ENCODE measurements at regions not wholly inside any gene's neighbourhood (a gene's known extent, or its start where the extent isn't known, plus 50 kb on each side); places are given as distances from the start of the nearest gene placed in this dataset.

GRCh38 chr5:173733021-173733420 is 116.6 kb upstream of the BOD1 start:
- Histone ChIP-seq H3K36me3 (ENCODE audit: control insufficient read depth, insufficient read depth, low read length) (no peaks in the 10 kb centered on the region), H3K4me3 (ENCODE audit: low read depth, low read length) (no peak overlapping the region), H3K27me3 (ENCODE audit: control insufficient read depth, insufficient read depth, low read length) (no peaks in the 10 kb centered on the region)
- TF ChIP-seq CTCF (IDR thresholded peaks at IDR 0.05; ENCODE audit: insufficient read depth, low read length, poor library complexity, severe bottlenecking), result no peak
- DNase-seq (ENCODE audit: low read depth), result no peak

- no peak for TF ChIP-seq CTCF (IDR thresholded peaks at IDR 0.05; ENCODE audit: insufficient read depth, low read length, poor library complexity, severe bottlenecking)
Measured at GRCh38 chr5:173733425-173733824, 117.0 kb upstream of the BOD1 start.

GRCh38 chr5:173733831-173734501 is 117.5 kb upstream of the BOD1 start:
- no peak for TF ChIP-seq CTCF (IDR thresholded peaks at IDR 0.05; ENCODE audit: insufficient read depth, low read length, poor library complexity, severe bottlenecking)
- no peak overlapping the region for H3K4me3 ChIP-seq (ENCODE audit: low read depth, low read length)
- no peak for DNase-seq (ENCODE audit: low read depth)
- H3K27me3 ChIP-seq (ENCODE audit: control insufficient read depth, insufficient read depth, low read length), result no peaks in the 10 kb centered on the region
- H3K36me3 ChIP-seq (ENCODE audit: control insufficient read depth, insufficient read depth, low read length), result no peaks in the 10 kb centered on the region

More at GRCh38 chr5:173733425-173733824, 117.0 kb upstream of the BOD1 start:
- Histone ChIP-seq H3K4me3 (ENCODE audit: low read depth, low read length) (no peak overlapping the region), H3K36me3 (ENCODE audit: control insufficient read depth, insufficient read depth, low read length) (no peaks in the 10 kb centered on the region), H3K27me3 (ENCODE audit: control insufficient read depth, insufficient read depth, low read length) (no peaks in the 10 kb centered on the region)
- no peak for DNase-seq (ENCODE audit: low read depth)

GRCh38 chr5:173734716-173735115 is 118.3 kb upstream of the BOD1 start:
- no peak for DNase-seq (ENCODE audit: low read depth)
- Histone ChIP-seq H3K36me3 (ENCODE audit: control insufficient read depth, insufficient read depth, low read length) (no peaks in the 10 kb centered on the region), H3K27me3 (ENCODE audit: control insufficient read depth, insufficient read depth, low read length) (no peaks in the 10 kb centered on the region), H3K4me3 (ENCODE audit: low read depth, low read length) (no peak overlapping the region)
- no peak for TF ChIP-seq CTCF (IDR thresholded peaks at IDR 0.05; ENCODE audit: insufficient read depth, low read length, poor library complexity, severe bottlenecking)

GRCh38 chr5:173735184-173735583 is 118.7 kb upstream of the BOD1 start:
- no peak for DNase-seq (ENCODE audit: low read depth)
- Histone ChIP-seq H3K36me3 (ENCODE audit: control insufficient read depth, insufficient read depth, low read length) (no peaks in the 10 kb centered on the region), H3K27me3 (ENCODE audit: control insufficient read depth, insufficient read depth, low read length) (no peaks in the 10 kb centered on the region), H3K4me3 (ENCODE audit: low read depth, low read length) (no peak overlapping the region)
- no peak for TF ChIP-seq CTCF (IDR thresholded peaks at IDR 0.05; ENCODE audit: insufficient read depth, low read length, poor library complexity, severe bottlenecking)

GRCh38 chr5:173735691-173736090 is 119.2 kb upstream of the BOD1 start:
- TF ChIP-seq CTCF (IDR thresholded peaks at IDR 0.05; ENCODE audit: insufficient read depth, low read length, poor library complexity, severe bottlenecking), result no peak
- Histone ChIP-seq H3K27me3 (ENCODE audit: control insufficient read depth, insufficient read depth, low read length) (no peaks in the 10 kb centered on the region), H3K4me3 (ENCODE audit: low read depth, low read length) (no peak overlapping the region), H3K36me3 (ENCODE audit: control insufficient read depth, insufficient read depth, low read length) (no peaks in the 10 kb centered on the region)
- no peak for DNase-seq (ENCODE audit: low read depth)

All from kidney epithelial cell (primary cell).